ENCODE measurements at regions not wholly inside any gene's neighbourhood (a gene's known extent, or its start where the extent isn't known, plus 50 kb on each side); places are given as distances from the start of the nearest gene placed in this dataset.
A peak's percentile ranks its signal among the peaks of the same experiment; 100 is the strongest.

GRCh38 chr6:189676-190075 is 102.6 kb upstream of the DUSP22 start:
- no peak overlapping the region for H3K23ac ChIP-seq (ENCODE audit: low read depth, low read length, poor library complexity)
- H3K27me3 ChIP-seq (ENCODE audit: control insufficient read depth in 3 of 3, insufficient read depth in 3 of 3, low read depth in 1 of 3, low read length in 3 of 3), result no peaks in the 10 kb centered on the region
- no peak overlapping the region for H3K4ac ChIP-seq (ENCODE audit: low read length)
- H3K18ac ChIP-seq (ENCODE audit: low read length), result no peak overlapping the region
- H2BK120ac ChIP-seq (ENCODE audit: low read depth, low read length), result no peak overlapping the region
- H2AFZ ChIP-seq (ENCODE audit: low read length), result no peak overlapping the region
- no CpG with 5 or more reads among the region's 8 CpGs for WGBS, 2 donors (ENCODE audit: extremely low coverage in 2 of 2, insufficient read length in 2 of 2, insufficient replicate concordance in 1 of 2)
- H2BK5ac ChIP-seq (ENCODE audit: low read length), result no peak overlapping the region
- H3K4me2 ChIP-seq (ENCODE audit: insufficient read depth, low read length, poor library complexity, severe bottlenecking), result no peak overlapping the region
- no peak for DNase-seq (ENCODE audit: low spot score)
- no peak overlapping the region for H2BK15ac ChIP-seq (ENCODE audit: low read length)
- H3K9ac ChIP-seq (ENCODE audit: low read depth, low read length, poor library complexity), result no peak overlapping the region
- H4K91ac ChIP-seq (ENCODE audit: low read depth, low read length, poor library complexity), result no peak overlapping the region
- H2BK12ac ChIP-seq (ENCODE audit: low read length), result no peak overlapping the region
- H3K4me1 ChIP-seq (ENCODE audit: control insufficient read depth in 2 of 2, insufficient read depth in 1 of 2, low read depth in 1 of 2, low read length in 2 of 2), result no peaks in the 10 kb centered on the region
- no peak overlapping the region for H3K27ac ChIP-seq (replicated peaks; ENCODE audit: low read length)
- peaks cover 0 to 2% of the 10 kb centered on the region in 2 donors for H3K9me3 ChIP-seq (replicated peaks in 1 of 2; ENCODE audit: control insufficient read depth in 2 of 2, insufficient read depth in 1 of 2, low read depth in 1 of 2, low read length in 2 of 2)
- H3K79me1 ChIP-seq (ENCODE audit: low read depth, low read length), result peaks cover 3% of the 10 kb centered on the region
- no peaks in the 10 kb centered on the region for H3K36me3 ChIP-seq (replicated peaks in 1 of 2; ENCODE audit: control insufficient read depth in 2 of 2, insufficient read depth in 2 of 2, low read length in 2 of 2)
- no peak overlapping the region for H3K4me3 ChIP-seq (ENCODE audit: low read length in 2 of 2)
- no peak overlapping the region for H4K8ac ChIP-seq (ENCODE audit: low read depth, low read length)
- no peak overlapping the region for H3K14ac ChIP-seq (ENCODE audit: low read length)
- no peak overlapping the region for H2AK5ac ChIP-seq (ENCODE audit: low read depth, low read length)

- H4K91ac ChIP-seq (ENCODE audit: low read depth, low read length, poor library complexity), result no peak overlapping the region
- H3K9me3 ChIP-seq (replicated peaks in 1 of 2; ENCODE audit: control insufficient read depth in 2 of 2, insufficient read depth in 1 of 2, low read depth in 1 of 2, low read length in 2 of 2), result peaks cover 0 to 2% of the 10 kb centered on the region in 2 donors
- H3K23ac ChIP-seq (ENCODE audit: low read depth, low read length, poor library complexity), result no peak overlapping the region
- H3K4me1 ChIP-seq (ENCODE audit: control insufficient read depth in 2 of 2, insufficient read depth in 1 of 2, low read depth in 1 of 2, low read length in 2 of 2), result no peaks in the 10 kb centered on the region
- H2BK5ac ChIP-seq (ENCODE audit: low read length), result no peak overlapping the region
- no peak overlapping the region for H3K4me2 ChIP-seq (ENCODE audit: insufficient read depth, low read length, poor library complexity, severe bottlenecking)
- H2BK120ac ChIP-seq (ENCODE audit: low read depth, low read length), result no peak overlapping the region
- no peak overlapping the region for H2BK15ac ChIP-seq (ENCODE audit: low read length)
- H3K4ac ChIP-seq (ENCODE audit: low read length), result no peak overlapping the region
- no peak for DNase-seq (ENCODE audit: low spot score)
- no peak overlapping the region for H2BK12ac ChIP-seq (ENCODE audit: low read length)
- H2AK5ac ChIP-seq (ENCODE audit: low read depth, low read length), result no peak overlapping the region
- no peak overlapping the region for H3K18ac ChIP-seq (ENCODE audit: low read length)
- no peak overlapping the region for H3K4me3 ChIP-seq (ENCODE audit: low read length in 2 of 2)
- no peak overlapping the region for H3K9ac ChIP-seq (ENCODE audit: low read depth, low read length, poor library complexity)
- peaks cover 3% of the 10 kb centered on the region for H3K79me1 ChIP-seq (ENCODE audit: low read depth, low read length)
- no peak overlapping the region for H3K27ac ChIP-seq (replicated peaks; ENCODE audit: low read length)
- WGBS, 2 donors (ENCODE audit: extremely low coverage in 2 of 2, insufficient read length in 2 of 2, insufficient replicate concordance in 1 of 2), result no CpG with 5 or more reads among the region's 11 CpGs
- no peaks in the 10 kb centered on the region for H3K36me3 ChIP-seq (replicated peaks in 1 of 2; ENCODE audit: control insufficient read depth in 2 of 2, insufficient read depth in 2 of 2, low read length in 2 of 2)
- H4K8ac ChIP-seq (ENCODE audit: low read depth, low read length), result no peak overlapping the region
- H3K27me3 ChIP-seq (ENCODE audit: control insufficient read depth in 3 of 3, insufficient read depth in 3 of 3, low read depth in 1 of 3, low read length in 3 of 3), result no peaks in the 10 kb centered on the region
- H3K14ac ChIP-seq (ENCODE audit: low read length), result no peak overlapping the region
- H2AFZ ChIP-seq (ENCODE audit: low read length), result no peak overlapping the region
Observed at GRCh38 chr6:190596-191395, 101.5 kb upstream of the DUSP22 start.

- H2BK120ac ChIP-seq (ENCODE audit: low read depth, low read length), result no peak overlapping the region
- no peaks in the 10 kb centered on the region for H3K36me3 ChIP-seq (replicated peaks in 1 of 2; ENCODE audit: control insufficient read depth in 2 of 2, insufficient read depth in 2 of 2, low read length in 2 of 2)
- no peaks in the 10 kb centered on the region for H3K27me3 ChIP-seq (ENCODE audit: control insufficient read depth in 3 of 3, insufficient read depth in 3 of 3, low read depth in 1 of 3, low read length in 3 of 3)
- H3K9me3 ChIP-seq (replicated peaks in 1 of 2; ENCODE audit: control insufficient read depth in 2 of 2, insufficient read depth in 1 of 2, low read depth in 1 of 2, low read length in 2 of 2), result peaks cover 0 to 2% of the 10 kb centered on the region in 2 donors
- H2BK5ac ChIP-seq (ENCODE audit: low read length), result no peak overlapping the region
- no peak overlapping the region for H3K27ac ChIP-seq (replicated peaks; ENCODE audit: low read length)
- no peak overlapping the region for H3K4me3 ChIP-seq (ENCODE audit: low read length in 2 of 2)
- H3K4ac ChIP-seq (ENCODE audit: low read length), result no peak overlapping the region
- H4K8ac ChIP-seq (ENCODE audit: low read depth, low read length), result no peak overlapping the region
- H4K91ac ChIP-seq (ENCODE audit: low read depth, low read length, poor library complexity), result no peak overlapping the region
- no peaks in the 10 kb centered on the region for H3K4me1 ChIP-seq (ENCODE audit: control insufficient read depth in 2 of 2, insufficient read depth in 1 of 2, low read depth in 1 of 2, low read length in 2 of 2)
- H2AFZ ChIP-seq (ENCODE audit: low read length), result no peak overlapping the region
- peak overlapping the region; percentile 38 for H3K23ac ChIP-seq (ENCODE audit: low read depth, low read length, poor library complexity)
- no CpG with 5 or more reads among the region's 11 CpGs for WGBS, 2 donors (ENCODE audit: extremely low coverage in 2 of 2, insufficient read length in 2 of 2, insufficient replicate concordance in 1 of 2)
- peaks cover 3% of the 10 kb centered on the region for H3K79me1 ChIP-seq (ENCODE audit: low read depth, low read length)
- no peak overlapping the region for H3K18ac ChIP-seq (ENCODE audit: low read length)
- H2BK15ac ChIP-seq (ENCODE audit: low read length), result no peak overlapping the region
- no peak overlapping the region for H2AK5ac ChIP-seq (ENCODE audit: low read depth, low read length)
- no peak overlapping the region for H2BK12ac ChIP-seq (ENCODE audit: low read length)
- H3K14ac ChIP-seq (ENCODE audit: low read length), result no peak overlapping the region
- H3K4me2 ChIP-seq (ENCODE audit: insufficient read depth, low read length, poor library complexity, severe bottlenecking), result no peak overlapping the region
- H3K9ac ChIP-seq (ENCODE audit: low read depth, low read length, poor library complexity), result no peak overlapping the region
- DNase-seq (ENCODE audit: low spot score), result no peak
Observed at GRCh38 chr6:191487-192312, 100.6 kb upstream of the DUSP22 start.

DNA sequence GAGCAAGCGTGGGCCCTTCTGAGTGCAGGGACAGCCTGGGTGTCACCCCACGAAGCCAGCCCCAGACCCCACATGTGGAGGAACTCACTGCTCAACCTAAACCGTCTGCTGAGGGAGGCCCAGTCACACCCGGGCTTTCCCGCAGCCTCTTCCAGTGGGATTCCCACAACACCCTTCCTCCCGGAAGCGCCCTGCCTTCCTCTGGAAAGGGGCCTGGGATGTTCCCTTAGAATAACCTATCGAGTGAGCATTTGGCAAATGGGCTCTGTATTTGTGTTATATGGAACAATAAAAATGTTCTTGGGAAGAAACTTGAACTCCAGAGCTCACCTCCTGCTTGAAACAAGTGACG is 100.0 kb upstream of the DUSP22 start:
- Histone ChIP-seq H3K4me3 (ENCODE audit: low read length in 2 of 2) (no peak overlapping the region), H2BK120ac (ENCODE audit: low read depth, low read length) (no peak overlapping the region), H2AK5ac (ENCODE audit: low read depth, low read length) (no peak overlapping the region), H3K27ac (replicated peaks; ENCODE audit: low read length) (no peak overlapping the region), H3K18ac (ENCODE audit: low read length) (no peak overlapping the region), H3K36me3 (replicated peaks in 1 of 2; ENCODE audit: control insufficient read depth in 2 of 2, insufficient read depth in 2 of 2, low read length in 2 of 2) (no peaks in the 10 kb centered on the region), H3K14ac (ENCODE audit: low read length) (peak overlapping the region; percentile 40), H3K4me2 (ENCODE audit: insufficient read depth, low read length, poor library complexity, severe bottlenecking) (no peak overlapping the region), H4K91ac (ENCODE audit: low read depth, low read length, poor library complexity) (no peak overlapping the region), H2BK5ac (ENCODE audit: low read length) (no peak overlapping the region), H3K79me1 (ENCODE audit: low read depth, low read length) (peaks cover 3% of the 10 kb centered on the region), H3K9me3 (replicated peaks in 1 of 2; ENCODE audit: control insufficient read depth in 2 of 2, insufficient read depth in 1 of 2, low read depth in 1 of 2, low read length in 2 of 2) (peaks cover 0 to 2% of the 10 kb centered on the region in 2 donors), H3K23ac (ENCODE audit: low read depth, low read length, poor library complexity) (peak overlapping the region; percentile 38), H3K9ac (ENCODE audit: low read depth, low read length, poor library complexity) (no peak overlapping the region), H2BK15ac (ENCODE audit: low read length) (no peak overlapping the region), H2AFZ (ENCODE audit: low read length) (no peak overlapping the region), H3K4me1 (ENCODE audit: control insufficient read depth in 2 of 2, insufficient read depth in 1 of 2, low read depth in 1 of 2, low read length in 2 of 2) (no peaks in the 10 kb centered on the region), H3K4ac (ENCODE audit: low read length) (no peak overlapping the region), H4K8ac (ENCODE audit: low read depth, low read length) (no peak overlapping the region), H2BK12ac (ENCODE audit: low read length) (no peak overlapping the region), H3K27me3 (ENCODE audit: control insufficient read depth in 3 of 3, insufficient read depth in 3 of 3, low read depth in 1 of 3, low read length in 3 of 3) (no peaks in the 10 kb centered on the region)
- DNase-seq (ENCODE audit: low spot score), result no peak
- WGBS, 2 donors (ENCODE audit: extremely low coverage in 2 of 2, insufficient read length in 2 of 2, insufficient replicate concordance in 1 of 2), result no CpG with 5 or more reads among the region's 9 CpGs
